Renal cortex interstitium (tissue), 11 donors: ENCODE measurements at regions not wholly inside any gene's neighbourhood (a gene's known extent, or its start where the extent isn't known, plus 50 kb on each side); places are given as distances from the start of the nearest gene placed in this dataset.
"Not testable (repeated sequence)": the region's sequence is repeated elsewhere in the genome, so short reads cannot be mapped to it uniquely, and the experiment has no call there.

Experiments used
- DNase-seq, 11 donors: peaks; one replicate each; pipeline ENCODE4 v3.0.0-alpha.2; 2013; ENCODE audit warnings: low read depth in 9 of 11, low spot score in 4 of 11; ENCODE audit errors: extremely low read depth in 1 of 11

DNA sequence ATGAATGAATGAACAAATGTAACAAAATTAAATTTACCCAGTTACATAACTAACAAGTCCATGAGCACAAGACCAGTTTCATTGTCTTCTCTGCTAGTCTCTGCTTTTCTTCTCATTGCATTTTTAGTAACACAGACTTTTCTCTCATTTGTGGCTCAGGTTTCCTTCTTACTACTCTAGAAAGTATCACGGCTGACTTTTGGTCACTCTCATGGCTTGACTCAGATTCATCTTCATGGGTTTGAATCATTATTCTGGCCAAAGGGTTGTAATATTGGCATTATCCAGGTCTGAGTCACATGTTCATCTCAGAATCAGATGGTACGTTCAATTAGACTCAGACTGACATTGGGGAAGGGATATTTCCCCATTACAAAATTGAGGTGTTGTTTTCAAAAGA is 121.5 kb upstream of the SATB1 start:
- no peak for DNase-seq

DNA sequence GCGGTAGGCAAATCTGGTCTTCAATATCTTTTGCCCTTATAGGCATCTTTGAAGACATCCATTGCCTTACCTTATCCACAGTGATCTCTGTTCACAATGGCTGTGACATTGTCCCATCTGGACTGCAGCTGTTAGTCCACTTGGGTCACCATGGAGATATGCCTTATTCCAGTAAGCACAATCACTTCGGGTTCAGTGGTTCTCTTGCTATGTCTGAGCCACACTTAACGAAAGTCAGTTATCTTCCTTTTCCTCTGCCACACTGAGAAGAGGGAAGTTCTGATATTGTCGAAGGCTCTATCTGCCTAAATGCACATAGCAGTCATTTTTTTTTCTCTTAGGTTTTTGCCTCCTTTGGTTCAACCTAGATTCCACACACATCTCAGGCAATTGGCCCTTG is 119.0 kb upstream of the SATB1 start:
- no peak for DNase-seq

DNA sequence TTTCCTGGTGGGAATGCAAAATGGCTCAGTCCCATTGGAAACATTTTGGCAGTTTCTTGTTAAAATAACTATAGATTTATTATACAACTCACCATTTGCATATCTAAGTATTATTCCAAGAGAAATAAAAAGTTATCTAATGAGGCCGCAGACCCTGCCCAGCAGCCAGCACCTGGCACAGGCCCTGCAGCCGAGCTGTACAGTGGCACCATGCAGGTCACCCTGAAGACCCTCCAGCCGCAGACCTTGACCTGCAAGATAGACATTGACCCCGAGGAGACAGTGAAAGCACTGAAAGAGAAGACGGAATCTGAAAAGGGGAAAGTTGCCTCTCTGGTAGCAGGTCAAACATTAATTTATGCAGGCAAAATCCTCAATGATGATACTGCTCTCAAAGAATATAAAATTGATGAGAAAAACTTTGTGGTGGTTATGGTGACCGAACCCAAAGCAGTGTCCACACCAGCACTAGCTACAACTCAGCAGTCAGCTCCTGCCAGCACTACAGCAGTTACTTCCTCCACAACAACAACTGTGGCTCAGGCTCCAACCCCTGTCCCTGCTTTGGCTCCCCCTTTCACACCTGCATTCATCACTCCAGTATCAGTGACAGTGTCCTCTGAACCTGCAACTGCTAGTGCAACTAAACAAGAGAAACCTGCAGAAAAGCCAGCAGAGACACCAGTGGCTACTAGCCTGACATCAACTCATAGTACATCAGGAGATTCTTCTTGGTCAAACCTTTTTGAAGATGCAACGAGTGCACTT is 113.5 kb upstream of the SATB1 start:
- no peak for DNase-seq

DNA sequence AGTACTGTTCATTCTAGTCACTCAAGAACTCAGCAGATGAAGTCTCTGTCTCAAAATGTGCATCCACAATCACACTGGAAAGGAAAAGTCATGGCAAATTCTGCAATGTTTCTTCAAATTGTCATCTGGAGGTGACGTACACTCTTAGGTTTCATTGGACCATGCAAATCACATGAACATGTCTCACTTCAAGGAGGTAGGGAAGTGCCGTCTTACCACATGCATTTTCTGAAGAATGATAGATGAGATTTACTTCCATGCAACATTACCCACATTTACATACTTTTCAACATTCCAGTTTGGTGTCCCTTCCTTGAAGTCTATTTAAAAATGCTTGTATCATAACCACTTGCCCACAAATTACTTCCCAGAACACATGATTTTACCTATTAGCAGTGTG is 107.9 kb upstream of the SATB1 start:
- DNase-seq, result no peak

DNA sequence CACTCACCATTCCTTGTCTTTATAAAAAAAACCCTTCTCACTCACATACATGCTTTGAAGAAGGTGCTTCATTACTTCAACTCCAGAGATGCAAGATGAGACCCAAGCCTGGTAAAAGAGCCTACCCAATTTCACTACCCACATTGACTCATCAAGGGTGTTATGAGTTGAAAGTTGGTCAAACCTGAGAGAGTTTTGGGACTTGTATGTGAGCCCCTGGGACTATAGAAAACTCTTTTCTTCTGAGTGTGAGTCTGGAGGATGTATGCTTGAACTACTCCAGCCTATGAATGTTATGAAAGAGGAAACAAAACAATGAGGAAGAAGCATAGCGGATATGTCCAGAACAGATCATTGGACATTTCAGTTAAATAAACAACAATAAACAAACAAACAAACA is 106.5 kb upstream of the SATB1 start:
- no peak for DNase-seq

DNA sequence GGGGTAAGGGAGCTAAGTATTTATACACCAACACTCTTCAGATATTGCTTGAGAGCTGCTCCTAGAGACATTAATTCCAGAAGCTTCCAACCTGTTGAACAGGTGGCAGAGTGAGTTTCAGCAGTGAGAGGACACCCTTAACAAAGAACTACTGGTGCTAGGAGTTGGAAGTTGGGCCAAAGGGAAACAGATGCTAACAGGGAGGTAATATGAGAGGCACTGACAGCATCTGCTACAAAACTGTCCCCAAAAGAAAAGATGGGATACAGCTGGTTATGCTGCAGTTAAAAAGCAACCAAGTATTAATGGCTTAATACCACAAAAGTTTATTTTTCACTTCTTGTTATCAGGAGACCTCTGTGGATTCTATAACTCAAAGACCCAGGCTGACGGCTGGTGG is 104.5 kb upstream of the SATB1 start:
- DNase-seq, result peak in 10 of 11 donors; percentile 13 to 44 (median 26)

DNA sequence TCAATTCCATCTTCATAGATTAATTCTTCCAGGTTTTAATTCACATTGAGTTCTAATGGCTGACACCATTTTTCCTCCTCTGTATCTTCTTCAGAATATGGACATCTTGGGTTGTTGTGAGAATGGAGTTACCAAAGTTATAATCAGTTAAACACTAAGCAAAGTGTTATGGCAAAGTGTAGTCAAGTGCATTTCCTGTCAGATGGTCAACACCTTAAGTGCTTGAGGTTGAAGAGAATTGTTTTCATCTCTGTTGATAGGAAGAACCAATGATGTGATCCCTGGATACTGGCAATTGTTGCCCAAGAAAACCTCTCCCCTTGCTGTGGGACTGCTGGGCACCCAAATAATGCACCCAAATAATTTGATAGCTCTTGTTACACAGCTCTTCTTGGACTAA is 102.6 kb upstream of the SATB1 start:
- no peak for DNase-seq

DNA sequence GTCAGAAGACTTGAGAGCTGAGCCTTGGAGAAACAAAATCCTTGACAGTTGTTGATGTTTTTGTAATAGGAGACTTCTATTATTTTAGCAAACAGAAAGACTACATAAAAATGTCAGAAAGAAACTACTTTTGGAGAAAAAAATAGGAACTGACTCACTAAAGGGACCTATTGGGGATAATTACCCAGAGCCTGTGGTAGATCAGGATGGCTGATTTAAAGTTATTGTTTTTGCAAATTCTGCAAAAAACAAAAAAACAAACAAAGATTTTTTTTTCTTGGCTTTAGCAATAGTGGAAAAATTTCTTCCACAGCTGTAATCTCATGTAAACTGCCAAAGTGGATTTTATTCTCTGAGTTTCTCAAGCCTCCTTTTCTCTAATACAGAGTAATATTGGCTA is 101.5 kb upstream of the SATB1 start:
- peak in 1 of 11 donors; percentile 18 for DNase-seq

DNA sequence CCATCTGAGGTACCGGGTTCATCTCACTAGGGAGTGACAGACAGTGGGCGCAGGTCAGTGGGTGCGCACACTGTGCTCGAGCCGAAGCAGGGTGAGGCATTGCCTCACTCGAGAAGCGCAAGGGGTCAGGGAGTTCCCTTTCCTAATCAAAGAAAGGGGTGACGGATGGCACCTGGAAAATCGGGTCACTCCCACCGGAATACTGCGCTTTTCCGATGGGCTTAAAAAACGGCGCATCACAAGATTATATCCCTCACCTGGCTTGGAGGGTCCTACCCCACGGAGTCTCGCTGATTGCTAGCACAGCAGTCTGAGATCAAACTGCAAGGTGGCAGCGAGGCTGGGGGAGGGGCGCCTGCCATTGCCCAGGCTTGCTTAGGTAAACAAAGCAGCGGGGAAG is 91.0 kb upstream of the SATB1 start:
- DNase-seq, result not testable (repeated sequence)

DNA sequence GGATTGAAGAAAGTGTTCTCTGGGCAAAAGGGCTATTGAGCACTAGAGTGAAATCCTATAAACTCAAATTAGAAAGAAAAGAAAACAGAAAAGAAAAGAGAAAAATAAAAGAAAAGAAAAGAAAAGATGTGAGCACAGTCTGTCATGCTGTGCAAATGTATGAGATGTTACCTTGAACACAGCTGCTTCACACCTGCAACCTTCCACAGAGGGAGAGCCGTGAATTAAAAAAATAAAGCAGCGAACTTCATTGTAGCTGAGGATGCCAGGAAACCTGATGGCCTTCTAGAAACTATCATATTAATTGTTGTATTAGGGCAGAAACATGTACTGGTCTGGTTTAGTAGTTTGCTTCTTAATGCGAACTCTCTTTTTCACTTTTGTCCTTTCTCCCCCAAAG is 88.0 kb upstream of the SATB1 start:
- no peak for DNase-seq

DNA sequence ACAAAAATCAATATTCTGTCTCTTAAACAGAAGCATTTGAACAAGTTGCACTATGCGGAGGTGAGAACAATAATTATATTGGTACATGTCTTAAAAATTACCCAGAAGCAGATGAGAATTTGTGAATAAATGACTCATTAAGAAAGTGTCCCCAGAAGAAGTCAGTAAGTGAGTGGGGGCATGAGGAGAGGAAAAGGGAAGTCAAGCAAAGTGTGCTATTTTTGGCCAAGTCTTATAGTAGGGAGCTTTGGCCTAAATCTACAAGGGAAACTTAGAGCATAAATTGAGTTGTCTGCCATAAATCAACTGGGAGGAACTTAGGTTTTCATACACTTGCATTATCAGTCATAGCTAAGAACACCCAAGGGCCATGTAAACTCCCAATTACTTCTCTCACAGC is 86.9 kb upstream of the SATB1 start:
- no peak for DNase-seq

DNA sequence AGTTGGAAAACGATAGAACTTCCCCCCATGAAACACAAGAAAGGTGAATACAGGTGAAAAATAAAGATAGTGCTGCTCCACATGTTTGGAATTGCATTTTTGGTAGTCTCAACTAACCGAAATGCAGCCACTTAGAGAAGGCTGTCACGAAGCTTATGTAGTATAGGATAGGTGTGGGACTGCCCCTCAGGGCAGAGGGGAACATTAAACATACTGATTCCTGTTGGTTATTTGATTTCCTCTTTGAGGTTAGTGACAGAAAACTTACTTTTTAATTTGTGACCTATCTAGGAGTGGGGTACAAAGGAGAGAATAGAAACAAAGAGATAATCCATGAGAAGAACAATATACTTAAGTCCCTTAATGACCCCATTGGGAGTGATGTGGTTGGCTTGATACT is 85.8 kb upstream of the SATB1 start:
- DNase-seq, result no peak

DNA sequence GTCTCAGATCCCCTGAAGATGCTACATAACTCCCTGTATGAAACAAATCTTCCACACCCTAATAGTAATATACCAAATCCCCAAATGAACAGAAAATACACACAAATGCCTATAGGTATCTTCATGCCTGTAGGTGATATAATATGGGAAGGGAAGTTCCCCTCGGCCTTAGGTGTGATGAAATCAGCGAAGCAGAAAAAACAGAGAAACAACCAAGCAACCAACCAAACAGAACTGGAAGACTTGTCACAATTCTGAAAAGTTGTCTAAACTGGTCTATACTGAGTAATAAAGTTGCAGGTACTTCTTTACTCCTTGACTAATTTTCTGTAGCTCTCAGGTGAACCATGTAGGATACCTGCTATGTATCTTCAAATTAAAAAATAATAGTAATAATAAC is 82.2 kb upstream of the SATB1 start:
- no peak for DNase-seq

DNA sequence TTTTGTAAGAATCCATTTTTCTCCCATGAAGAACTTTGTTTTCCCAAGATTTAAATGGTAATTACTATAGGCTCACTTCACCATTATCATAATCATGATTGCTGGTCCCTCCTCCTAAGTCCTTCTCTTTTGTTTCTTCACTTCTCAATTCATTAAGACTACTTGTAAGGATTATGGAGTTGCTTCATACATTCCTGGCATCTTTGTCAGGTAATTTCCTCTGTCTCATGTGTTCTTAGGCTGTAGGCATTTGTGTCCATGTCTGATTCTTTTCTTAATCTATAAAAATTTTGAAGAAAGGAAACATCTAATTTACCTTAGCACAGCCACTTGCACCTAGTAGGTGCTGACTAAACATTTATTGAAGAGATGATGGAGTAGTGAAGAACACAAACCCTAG is 79.9 kb upstream of the SATB1 start:
- DNase-seq, result no peak

DNA sequence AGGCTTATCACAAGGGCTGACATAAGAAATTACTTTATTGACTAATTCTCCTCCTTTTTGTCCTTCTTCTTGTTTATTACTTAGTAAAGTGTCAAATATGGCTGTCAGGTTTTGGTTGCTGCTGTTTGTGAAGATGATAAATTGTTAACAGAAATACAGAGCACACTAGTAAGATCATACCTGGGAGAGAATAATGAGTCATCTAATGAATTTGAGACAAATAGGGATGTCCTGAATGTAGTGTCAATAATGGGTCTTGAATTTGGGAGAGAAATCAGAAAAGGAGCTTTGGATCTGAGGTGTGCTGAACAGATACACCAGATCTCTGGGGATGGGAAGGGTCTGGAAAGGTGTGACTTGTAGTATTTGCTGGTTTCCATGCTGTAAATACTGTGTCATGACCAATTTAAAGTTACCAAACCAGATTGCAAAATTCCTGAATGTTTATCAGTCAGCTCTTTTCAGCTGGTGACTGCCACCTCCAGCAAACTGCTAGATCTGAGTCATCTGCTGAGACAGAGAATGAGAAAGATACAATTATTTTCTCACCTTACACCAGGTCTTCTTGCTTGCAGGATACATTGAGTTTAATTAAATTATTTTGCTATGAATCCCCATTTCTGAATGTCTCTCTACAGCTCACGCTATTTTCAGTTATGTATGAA is 76.7 kb upstream of the SATB1 start:
- DNase-seq, result no peak

DNA sequence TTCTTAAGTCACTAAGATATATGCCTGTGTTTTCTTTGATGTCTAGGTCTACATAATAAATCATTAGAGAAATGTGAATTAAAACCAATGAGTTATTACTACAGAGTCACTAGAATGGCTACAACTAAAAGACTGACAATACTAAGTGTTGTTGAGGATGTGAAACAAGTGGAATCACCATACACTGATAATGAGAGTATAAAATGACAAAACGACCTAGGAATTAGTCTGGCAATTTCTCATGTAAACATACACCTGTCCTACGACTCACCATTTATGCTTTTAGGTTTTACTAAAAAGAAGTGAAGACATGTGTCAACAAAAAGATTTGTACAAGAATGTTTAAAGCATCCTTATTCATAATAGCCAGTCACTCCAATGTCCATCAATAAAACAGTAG is 75.2 kb upstream of the SATB1 start:
- no peak for DNase-seq

DNA sequence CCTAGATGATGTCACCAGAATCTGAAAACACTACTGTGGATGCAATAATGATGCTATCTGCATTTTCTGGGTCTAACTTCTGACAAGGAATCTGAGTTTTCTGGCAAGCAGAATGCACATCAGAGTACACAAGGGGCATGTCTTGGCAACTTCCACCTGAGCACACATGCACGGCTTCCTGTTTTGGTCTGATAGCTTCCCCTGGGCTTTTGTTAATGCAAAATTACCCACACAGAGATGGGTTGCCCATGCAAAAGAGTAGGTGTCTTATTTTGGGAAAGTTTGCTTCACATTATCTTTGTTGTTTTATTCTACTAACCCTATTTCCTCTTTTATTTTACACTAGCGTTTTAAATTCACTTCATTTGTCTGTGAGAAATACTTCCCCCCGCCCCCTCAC is 74.2 kb upstream of the SATB1 start:
- DNase-seq, result no peak

DNA sequence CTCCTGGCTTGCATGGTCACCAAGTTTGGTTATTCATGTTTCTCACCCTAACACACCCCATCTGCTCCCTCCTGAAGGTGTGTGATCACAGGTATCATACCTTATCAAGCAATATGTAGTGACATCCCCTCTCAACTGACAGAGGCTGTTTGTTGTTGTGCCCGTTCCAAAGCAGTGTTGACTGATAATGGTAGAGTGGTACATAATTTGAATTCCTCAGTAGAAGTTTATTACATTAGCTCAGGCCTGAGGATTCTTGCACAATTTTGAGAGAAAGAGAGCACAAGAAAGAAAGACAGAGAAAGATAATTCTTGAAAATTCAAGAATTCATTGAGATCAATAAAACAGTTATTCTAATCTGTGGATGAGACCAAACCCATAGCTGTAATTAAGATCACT is 69.1 kb upstream of the SATB1 start:
- DNase-seq, result no peak

DNA sequence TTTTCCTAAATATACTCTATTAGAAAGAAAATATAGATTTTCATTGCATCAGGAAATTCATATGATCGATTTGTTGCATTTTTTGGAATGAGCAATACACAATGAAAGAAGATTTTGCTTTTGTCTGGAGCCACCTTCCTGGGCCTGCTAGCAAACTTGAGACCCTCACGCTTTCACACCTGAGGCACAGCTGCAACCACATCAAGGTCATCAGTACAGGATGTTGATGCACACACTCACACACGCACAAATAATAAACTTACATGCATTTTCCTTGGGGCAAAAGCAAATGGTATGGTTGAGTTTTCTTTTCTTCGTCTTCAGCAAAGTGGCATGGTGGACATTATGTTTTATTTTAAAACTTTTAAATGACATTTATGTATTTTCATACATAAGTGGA is 64.8 kb upstream of the SATB1 start:
- no peak for DNase-seq

DNA sequence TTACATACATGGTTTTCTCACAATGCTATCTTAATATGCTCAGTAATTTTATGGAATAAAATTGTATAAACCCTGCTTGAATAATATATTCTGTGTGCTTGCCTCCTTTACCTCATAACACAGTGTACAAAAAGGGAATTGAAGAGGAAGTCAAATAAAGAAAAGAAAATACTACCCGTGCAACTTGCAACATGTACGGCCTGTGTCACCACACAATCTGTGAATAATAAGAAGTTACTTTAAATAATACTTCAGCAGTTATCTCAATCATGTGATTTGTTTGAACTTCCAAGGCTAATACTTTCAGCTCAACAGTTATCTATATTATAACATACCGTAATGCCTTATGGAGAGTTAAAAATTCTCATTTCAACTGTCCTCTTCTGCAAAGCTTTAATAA is 58.1 kb upstream of the SATB1 start:
- DNase-seq, result no peak

DNA sequence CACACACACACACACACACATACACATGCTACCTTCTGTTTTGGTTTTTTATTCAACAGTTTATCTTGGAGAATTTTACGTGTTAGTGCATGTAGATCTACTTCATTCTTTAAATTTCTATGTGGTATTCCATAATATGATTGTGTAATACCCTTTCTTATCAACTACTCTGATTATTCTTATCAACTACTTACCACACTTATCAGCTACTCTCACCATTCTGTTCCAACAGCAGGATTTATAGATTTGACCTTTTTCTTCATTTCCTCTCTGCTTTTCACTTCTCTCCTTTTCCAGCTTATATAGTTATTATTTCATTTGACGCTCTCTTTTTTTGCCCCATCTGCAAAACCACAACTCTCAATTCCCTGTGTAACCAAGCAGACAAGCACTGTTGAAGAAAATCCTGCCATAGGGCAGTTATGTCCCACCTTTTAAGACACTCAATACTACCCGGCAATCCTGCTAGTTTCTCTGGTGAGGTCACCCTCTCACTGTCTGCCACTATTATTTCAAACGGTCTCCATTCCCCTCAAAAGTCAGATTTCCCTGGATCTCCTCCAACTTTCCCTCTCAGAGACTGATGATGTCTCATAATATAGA is 56.9 kb upstream of the SATB1 start:
- DNase-seq, result no peak
